GM12878 (cell line): ENCODE measurements at regions not wholly inside any gene's neighbourhood (a gene's known extent, or its start where the extent isn't known, plus 50 kb on each side); places are given as distances from the start of the nearest gene placed in this dataset.
A peak's percentile ranks its signal among the peaks of the same experiment; 100 is the strongest.

Source experiments
- ATAC-seq: fragments of 200-7000 bp; cut with Tn5 transposase; 3 replicates; pipeline ENCODE4 v1.9.1; 2020; ENCODE audit warnings: mild to moderate bottlenecking, moderate library complexity
- BruUV-seq: library from RNA; stranded (reverse); fragments of 400-500 nt; replicated peaks from 2 replicates; lab custom pipeline; 2021; lab: Mats Ljungman, UMichigan
- CTCF ChIA-PET: fragments of 300-600 bp; sonication (Branson Sonifier 250); formaldehyde crosslinking; extraction: SDS; loops from one replicate; lab custom pipeline; 2021; ENCODE audit warnings: inconsistent platforms; lab: Yijun Ruan, JAX
- POLR2A ChIA-PET: fragments of 350-600 bp; formaldehyde crosslinking; extraction: SDS; loops from one replicate; lab custom pipeline; 2021; ENCODE audit warnings: inconsistent platforms; lab: Charles Lee
- RAD21 ChIA-PET: fragments of 300-600 bp; sonication (Branson Sonifier 250); formaldehyde crosslinking; loops from one replicate; lab custom pipeline; 2023; ENCODE audit warnings: antibody characterized with exemption; ENCODE audit not compliant: unreplicated experiment; lab: Charles Lee
- SMC1A ChIA-PET: fragments of 300-600 bp; sonication (Branson Sonifier 250); formaldehyde crosslinking; loops from one replicate; lab custom pipeline; 2023; ENCODE audit not compliant: unreplicated experiment, uncharacterized antibody; lab: Charles Lee
- DNase-seq: peaks from one replicate; pipeline ENCODE4 v3.0.0-alpha.2; 2011; ENCODE audit warnings: low read depth, low spot score
- FAIRE-seq: peaks from 3 replicates; lab custom pipeline; 2011; peaks lifted over from hg19 to GRCh38; lab: Jason Lieb, UNC
- H2AFZ ChIP-seq: 2 replicates; pipeline ENCODE4 v1.6.0; 2011; ENCODE audit warnings: low read depth, low read length, control low read depth; ENCODE audit not compliant: control insufficient read depth
- H3K27ac ChIP-seq: 2 replicates; pipeline ENCODE4 v1.5.1; 2011; ENCODE audit warnings: control low read depth; ENCODE audit not compliant: control insufficient read depth, insufficient read depth
- H3K27me3 ChIP-seq, 2 experiments: replicated peaks in 1 of 2; 2 replicates each; pipeline versions ENCODE4 v1.6.0 to v1.6.1; 2011; ENCODE audit warnings: low read length in 1 of 2; ENCODE audit not compliant: control insufficient read depth in 2 of 2, insufficient read depth in 2 of 2
- H3K36me3 ChIP-seq, 2 experiments: 2 replicates each; pipeline ENCODE4 v1.5.1; 2011; ENCODE audit warnings: low read length in 1 of 2; ENCODE audit not compliant: control insufficient read depth in 2 of 2, insufficient read depth in 2 of 2
- H3K4me1 ChIP-seq: 2 replicates; pipeline ENCODE4 v1.6.1; 2011; ENCODE audit warnings: mild to moderate bottlenecking, low read length, moderate library complexity, mixed read lengths; ENCODE audit not compliant: control insufficient read depth, insufficient read depth
- H3K4me2 ChIP-seq: 2 replicates; pipeline ENCODE4 v1.6.0; 2011; ENCODE audit warnings: control low read depth; ENCODE audit not compliant: control insufficient read depth, insufficient read depth
- H3K4me3 ChIP-seq: fragments of 200-600 bp; sonication (generic); 2 replicates; pipeline ENCODE4 v1.5.1; 2016
- H3K79me2 ChIP-seq: 2 replicates; pipeline ENCODE4 v1.6.0; 2011; ENCODE audit warnings: low read length; ENCODE audit not compliant: control insufficient read depth, insufficient read depth
- H3K9ac ChIP-seq: 2 replicates; pipeline ENCODE4 v1.8.0; 2011; ENCODE audit warnings: low read length, control low read depth, mixed read lengths; ENCODE audit not compliant: control insufficient read depth, insufficient read depth
- H3K9me3 ChIP-seq: replicated peaks from 3 replicates; pipeline ENCODE4 v1.5.1; 2011; ENCODE audit warnings: mild to moderate bottlenecking, low read length; ENCODE audit not compliant: control insufficient read depth, insufficient read depth
- H4K20me1 ChIP-seq: 2 replicates; pipeline ENCODE4 v1.6.0; 2011; ENCODE audit not compliant: control insufficient read depth, insufficient read depth
- MLLT1 ChIP-seq: fragments of 450-650 bp; IDR thresholded peaks from 2 replicates; pipeline ENCODE4 v1.6.1; 2016; ENCODE audit warnings: mild to moderate bottlenecking
- ZBTB33 ChIP-seq: fragments of 450-650 bp; IDR thresholded peaks from 2 replicates; pipeline ENCODE4 v1.6.1; 2017; ENCODE audit warnings: mild to moderate bottlenecking
- WGBS: methylation state at CpG from one replicate; pipeline ENCODE4 v1.1.6; 2016; ENCODE audit warnings: low lambda C conversion rate; ENCODE audit not compliant: insufficient replicate concordance, insufficient coverage; ENCODE audit errors: missing lambda C conversion rate; 5-methylcytosine and 5-hydroxymethylcytosine counted together
- in situ Hi-C: fragments of 300-500 bp; cut with MboI; formaldehyde crosslinking; loops from 9 replicates; pipeline ENCODE4 v1.14.3; 2018; ENCODE audit warnings: mixed read lengths
- intact Hi-C: fragments of 100-400 bp; cut with micrococcal nuclease; formaldehyde crosslinking; loops from one replicate; pipeline ENCODE4 v1.14.2; 2022; ENCODE audit not compliant: unreplicated experiment

GRCh38 chr20:19936466-19937200 lies 80.5 kb upstream of the NAA20 start:
- Histone ChIP-seq H3K4me3 (no peak overlapping the region), H3K9ac (no peak overlapping the region), H3K4me1 (peaks cover 23% of the 10 kb centered on the region), H3K9me3 (no peaks in the 10 kb centered on the region), H3K27ac (no peak overlapping the region), H3K27me3 (no peaks in the 10 kb centered on the region), H2AFZ (no peak overlapping the region), H3K36me3 (no peaks in the 10 kb centered on the region), H3K4me2 (no peak overlapping the region), H4K20me1 (no peaks in the 10 kb centered on the region), H3K79me2 (no peaks in the 10 kb centered on the region)
- POLR2A ChIA-PET, result interaction anchor here (0.6 to 1.5 kb wide), 4 partner anchors 13 to 115 kb away, joined by 3 to 5 read pairs (median 4); no protein-coding TSS in a partner anchor
- RAD21 ChIA-PET, result interaction anchor here (0.9 to 5.2 kb wide), 8 partner anchors 9 to 58 kb away, joined by 3 to 51 read pairs (median 3); no protein-coding TSS in a partner anchor
- ATAC-seq (no peak), FAIRE-seq (no peak)
- CTCF ChIA-PET, result interaction anchor here (0.8 to 4.1 kb wide), 8 partner anchors 9 to 109 kb away, joined by 3 to 27 read pairs (median 6); no protein-coding TSS in a partner anchor
- WGBS, result 83% methylated on average over 8 of the region's 8 CpGs
- SMC1A ChIA-PET, result interaction anchor here (1.0 to 8.5 kb wide), 12 partner anchors 10 to 251 kb away, joined by 3 to 139 read pairs (median 6); no protein-coding TSS in a partner anchor
- no TSS peak for BruUV-seq
- intact Hi-C loops, result loop anchor here (2.0 kb wide), 1 partner anchor 18 kb away; no protein-coding TSS in a partner anchor
- TF ChIP-seq ZBTB33 (no peak), MLLT1 (peak; percentile 95)
- TF ChIP-seq, all 136 proteins: peak for 1
- in situ Hi-C loops, result no loop called here
- no peak for DNase-seq
